ENCODE measurements at regions not wholly inside any gene's neighbourhood (a gene's known extent, or its start where the extent isn't known, plus 50 kb on each side); places are given as distances from the start of the nearest gene placed in this dataset.

- TF ChIP-seq CTCF (IDR thresholded peaks at IDR 0.05) (peak in 2 of 4 experiments; percentile 12 to 21), POLR2A (IDR thresholded peaks at IDR 0.05) (no peak)
These were observed 99.5 kb upstream of the FBXL17 start for GRCh38 chr5:108481355-108481931.
